Stimulated activated CD4-positive, alpha-beta T cell treated with anti-CD3 and anti-CD28 coated beads, TNF-alpha, amount 100 ng/mL, for 4 hours (primary cell): ENCODE measurements at regions not wholly inside any gene's neighbourhood (a gene's known extent, or its start where the extent isn't known, plus 50 kb on each side); places are given as distances from the start of the nearest gene placed in this dataset.

Experiments
- DNase-seq, 3 experiments: peaks; one replicate each; pipeline ENCODE4 v3.0.0-alpha.2; 2020; ENCODE audit warnings: low read depth in 3 of 3

DNA sequence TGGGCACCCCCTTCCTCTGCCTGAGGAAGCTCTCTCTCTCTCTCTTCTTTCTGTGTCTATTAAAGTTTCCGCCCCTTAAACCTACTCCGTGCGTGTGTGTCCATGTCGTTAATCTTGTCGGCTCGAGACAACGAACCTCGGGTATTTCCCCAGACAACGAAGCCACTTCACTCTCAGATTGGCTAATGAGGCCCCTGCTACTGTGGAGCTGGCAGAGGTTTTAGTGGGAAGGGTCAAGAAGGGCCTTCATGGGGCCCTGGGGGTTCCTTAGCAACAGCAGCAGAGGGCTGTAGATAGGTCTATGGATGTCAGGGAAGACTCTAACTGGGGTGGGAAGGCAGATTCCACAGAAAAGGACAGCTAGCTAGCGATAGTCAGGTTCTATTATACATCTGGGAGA is 239.8 kb upstream of the RAB4A start:
- no peak for DNase-seq

DNA sequence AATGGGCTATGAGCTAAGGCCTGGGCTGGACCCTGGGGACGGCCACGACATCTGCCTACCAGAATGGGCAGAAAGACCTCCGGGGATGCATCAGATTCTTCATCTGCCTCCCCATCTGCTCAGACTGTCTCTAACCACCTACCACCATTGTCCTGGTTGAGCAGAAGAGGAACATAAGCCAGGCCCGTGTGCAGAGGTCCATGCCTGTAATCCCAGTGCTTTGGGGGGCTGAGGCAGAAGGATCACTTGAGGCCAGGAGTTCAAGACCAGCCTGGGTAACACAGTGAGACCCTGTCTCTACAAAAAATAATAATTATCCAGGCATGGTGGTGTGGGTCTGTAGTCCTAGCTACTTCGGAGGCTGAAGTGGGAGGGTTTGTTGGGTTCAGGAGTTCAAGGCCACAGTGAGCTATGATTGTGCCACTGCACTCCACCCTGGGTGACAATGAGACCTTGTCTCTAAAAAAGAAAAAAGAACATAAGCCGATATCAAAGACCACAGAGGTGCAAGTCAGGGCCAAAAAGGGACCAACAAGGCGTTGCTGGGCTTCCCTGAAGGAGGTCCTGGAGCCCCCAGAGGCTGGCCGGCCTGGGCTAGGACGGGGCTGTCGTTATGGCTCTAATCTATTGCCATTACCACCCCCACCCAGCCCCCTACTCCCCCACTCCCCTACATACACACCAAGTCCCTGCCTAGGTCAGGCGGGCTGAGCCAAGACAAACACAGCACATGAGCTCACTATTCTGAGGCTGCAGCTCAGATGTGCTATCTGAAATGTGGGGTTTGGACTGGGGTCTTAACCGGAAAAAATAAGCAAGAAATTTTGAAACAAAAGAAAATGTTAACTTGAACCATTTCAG is 239.2 kb upstream of the RAB4A start:
- no peak for DNase-seq

DNA sequence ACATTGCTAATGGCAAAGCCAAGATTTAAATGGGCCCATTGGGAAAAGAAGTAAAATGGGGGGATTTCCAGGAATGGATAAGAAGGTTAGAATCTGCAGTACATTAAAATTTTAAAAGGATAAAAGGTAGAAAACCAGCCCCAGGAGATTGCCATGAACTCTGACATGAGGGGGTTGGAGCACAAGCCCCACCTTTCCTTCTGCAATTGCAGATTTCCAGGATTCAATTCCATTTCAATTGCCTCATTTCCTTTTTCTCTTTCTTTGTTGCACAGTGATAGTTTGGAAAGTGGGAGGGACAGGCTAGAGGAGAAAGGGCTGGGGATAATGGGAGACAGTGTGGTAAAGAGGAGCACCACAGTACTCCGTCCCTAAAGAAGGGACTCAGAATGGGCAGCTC is 238.5 kb upstream of the RAB4A start:
- no peak for DNase-seq

- DNase-seq: no peak
Observed at GRCh38 chr1:229033480-229033879, 237.4 kb upstream of the RAB4A start.

DNA sequence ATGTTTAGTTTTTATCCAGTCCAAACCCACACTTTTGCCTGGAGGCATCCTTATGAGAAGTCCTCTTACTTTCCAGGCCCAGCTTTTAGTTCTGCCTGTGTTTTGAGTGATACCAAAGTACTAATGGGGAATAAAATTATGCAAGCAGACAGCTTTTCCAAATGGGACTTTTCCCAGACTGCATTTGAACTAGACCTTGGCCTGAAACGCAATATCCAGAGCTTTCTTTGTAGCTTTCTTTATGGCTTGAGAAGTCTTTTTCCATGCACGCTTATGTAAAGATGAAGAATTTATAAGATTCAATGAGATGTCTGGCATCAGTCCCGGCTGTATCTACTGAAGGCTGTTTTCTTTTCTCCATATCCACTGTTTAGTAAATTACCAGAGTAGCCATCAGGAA is 236.6 kb upstream of the RAB4A start:
- DNase-seq: no peak

DNA sequence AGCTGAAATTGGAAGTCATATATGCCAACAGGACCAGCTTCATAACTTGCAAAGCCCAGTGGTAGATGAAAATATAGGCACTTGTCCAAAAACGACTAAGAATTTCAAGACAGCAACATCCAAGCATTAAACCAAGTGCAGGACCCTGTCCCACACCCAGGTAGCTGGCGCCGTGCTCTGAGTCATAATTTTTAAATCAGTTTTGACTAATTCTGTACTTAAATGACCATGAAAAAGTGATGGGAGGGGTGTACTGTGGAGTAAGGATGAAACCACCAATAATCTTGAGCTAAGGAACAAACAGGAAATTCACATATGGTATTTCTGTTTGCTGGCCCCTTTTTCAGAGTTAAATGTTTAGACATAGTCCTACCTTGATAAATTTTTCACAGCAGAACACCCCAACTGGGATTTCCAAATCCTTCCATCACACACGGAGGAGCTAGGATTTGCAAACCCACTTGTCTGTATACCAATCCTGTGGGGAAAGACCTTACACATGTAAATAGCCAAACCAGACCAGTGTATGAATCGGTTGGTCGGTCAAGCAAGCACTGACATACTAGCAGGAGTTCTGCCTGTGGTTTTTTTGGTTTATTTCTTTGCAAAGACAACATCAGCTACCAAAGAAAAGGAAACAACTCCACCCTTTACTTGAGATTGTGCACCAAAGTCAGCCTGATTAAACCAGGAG is 235.7 kb upstream of the RAB4A start:
- DNase-seq: no peak

DNA sequence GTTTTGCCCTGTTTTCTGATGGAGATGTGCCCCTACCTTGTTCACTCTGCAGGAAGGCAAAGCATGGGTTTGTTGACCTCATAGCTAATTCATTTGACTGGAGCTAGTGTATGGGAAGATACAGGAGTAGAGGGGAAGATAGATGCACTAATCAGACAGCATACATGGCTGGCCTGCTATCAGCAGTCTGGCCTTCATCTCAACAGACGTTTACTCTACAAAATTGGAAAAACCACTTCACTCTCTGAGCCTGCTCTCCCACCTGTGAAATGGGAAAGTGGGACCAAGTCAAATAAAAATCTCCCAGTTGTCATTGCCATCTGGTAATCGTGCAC is 235.2 kb upstream of the RAB4A start:
- no peak for DNase-seq

DNA sequence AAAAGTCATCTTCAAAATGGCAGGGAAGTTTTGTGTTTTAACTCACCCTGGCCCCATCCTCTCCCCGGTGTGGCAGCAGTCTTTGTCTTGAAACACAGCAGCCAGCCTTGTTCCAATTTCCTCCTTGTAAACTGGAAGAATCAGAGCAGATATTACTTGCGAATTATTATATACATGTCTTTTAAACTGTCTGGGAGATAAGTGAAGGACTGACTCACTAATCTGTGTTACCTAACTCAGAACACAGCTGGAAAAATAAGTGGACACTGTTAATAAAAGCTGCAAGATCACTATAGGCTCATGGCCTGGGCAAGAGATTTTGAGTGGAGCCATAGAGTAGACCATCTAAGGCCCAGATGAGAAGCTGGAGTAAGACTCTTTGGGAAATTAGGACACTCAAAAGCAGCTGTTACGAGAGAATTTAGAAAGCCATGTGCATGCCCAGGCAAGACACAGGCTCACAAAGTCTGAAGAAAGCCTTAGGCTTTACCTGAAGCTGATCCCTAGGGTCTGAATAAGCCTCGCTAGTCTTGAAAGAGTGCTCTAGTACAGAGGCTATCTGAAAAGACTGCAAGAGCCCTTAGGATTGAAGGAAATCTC is 233.0 kb upstream of the RAB4A start:
- no peak for DNase-seq

- no peak for DNase-seq
Observed at GRCh38 chr1:229040630-229041358, 230.1 kb upstream of the RAB4A start.

DNA sequence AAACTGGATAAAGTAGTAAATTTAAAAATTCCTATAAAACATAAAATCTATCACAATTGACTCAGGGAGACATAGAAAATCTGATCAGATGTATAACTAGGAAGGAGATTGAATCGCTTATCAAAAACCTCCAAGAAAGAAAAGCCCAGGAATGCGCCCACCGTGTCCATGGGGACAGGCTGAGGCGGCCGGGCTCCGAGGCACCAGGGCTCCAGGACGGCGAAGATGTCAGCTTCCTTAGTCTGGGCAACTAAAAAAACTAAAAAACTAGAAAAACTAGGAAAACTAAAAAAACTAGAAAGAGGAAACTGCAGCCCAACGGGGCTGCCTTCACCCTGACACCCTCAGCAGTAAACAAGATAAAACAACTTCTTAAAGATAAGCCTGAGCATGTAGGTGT is 229.0 kb upstream of the RAB4A start:
- DNase-seq: no peak

DNA sequence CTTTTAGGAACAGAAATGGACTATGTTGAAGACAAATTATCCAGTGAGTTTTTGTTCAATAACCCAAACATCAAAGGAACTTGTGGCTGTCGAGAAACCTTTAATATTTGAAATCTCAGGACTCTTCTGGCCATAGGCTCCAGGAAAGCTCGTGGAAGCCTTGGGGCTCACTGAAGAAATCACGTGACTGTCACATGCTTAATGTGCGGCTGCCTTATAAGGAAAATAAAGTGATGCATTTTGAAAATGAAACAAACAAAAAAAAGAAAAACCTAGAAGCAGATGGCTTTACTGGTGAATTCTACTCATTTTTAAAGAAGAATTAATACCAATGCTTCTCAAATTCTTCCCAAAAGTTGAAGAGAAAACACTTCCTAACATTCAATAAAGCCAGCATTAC is 228.4 kb upstream of the RAB4A start:
- no peak for DNase-seq

- no peak for DNase-seq
Observed at GRCh38 chr1:229043115-229043514, 227.8 kb upstream of the RAB4A start.

GRCh38 chr1:229046251-229046853 is 224.6 kb upstream of the RAB4A start:
- DNase-seq: no peak

DNA sequence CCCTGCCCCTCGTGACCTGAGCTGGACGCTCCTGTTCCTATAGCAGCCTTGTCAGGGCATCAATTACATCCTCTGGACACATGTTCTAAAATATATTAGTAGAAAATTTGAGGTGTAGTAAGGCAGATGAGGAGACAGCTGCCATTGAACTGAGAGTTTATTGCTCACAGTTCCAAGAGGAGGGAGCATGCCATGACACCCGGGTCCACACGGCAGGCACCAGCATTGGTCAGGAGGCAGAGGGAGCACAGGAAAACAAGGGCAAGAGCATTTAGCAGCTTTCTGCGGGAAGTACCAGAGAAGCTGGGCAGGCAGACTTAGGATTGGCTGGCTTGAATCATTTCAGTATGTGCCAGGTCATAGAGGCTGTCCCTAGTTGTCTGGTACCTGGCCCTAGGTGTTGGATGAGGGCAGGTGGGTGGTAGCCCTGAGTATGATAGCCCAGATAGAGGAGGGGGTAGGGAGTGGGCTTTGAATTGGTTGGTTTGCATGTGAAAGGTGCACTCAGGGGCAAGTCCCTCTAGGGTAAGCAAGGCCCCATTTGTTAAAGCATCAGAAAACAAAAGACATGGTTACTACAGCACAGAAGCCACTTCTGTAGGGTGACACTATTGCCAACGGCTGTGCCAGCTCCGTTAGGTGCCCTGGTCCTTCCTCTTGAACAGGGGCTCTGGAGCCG is 223.6 kb upstream of the RAB4A start:
- no peak for DNase-seq

DNA sequence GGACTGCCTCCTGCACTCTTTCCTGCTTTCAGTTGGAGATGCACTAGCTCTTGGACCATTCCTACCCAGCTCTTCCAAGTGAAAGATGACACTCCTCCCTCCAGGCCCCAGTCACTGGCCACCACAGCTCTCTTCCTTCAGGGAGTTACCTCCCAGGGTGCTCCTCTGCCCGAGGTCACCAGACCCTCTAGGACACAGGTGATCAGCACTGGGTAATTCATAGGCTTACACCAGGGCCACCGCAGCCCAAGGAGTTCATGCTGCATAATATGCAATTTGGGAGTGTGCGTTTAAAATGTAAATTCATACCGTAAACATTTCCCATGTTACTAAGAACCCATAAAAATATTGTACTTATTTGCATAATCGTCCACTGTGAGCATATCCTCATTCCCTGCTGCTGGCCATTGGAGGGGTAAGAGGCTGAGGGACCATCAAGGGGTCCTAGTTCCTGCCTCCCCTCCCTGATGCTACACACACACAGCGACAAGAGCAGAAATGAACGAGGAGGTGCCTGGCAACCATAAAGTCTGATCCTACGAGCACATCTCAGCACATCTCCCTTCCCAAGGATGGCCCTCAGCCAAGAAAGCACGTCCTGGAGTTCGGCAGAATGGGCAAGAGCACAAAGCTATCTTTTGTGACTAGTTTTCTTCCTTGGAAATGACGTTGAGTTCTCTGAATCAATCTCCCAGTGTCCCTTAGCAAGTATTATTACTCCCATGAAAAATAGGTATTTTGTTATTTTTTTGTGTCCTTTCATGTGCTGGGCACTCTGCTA is 222.9 kb upstream of the RAB4A start:
- no peak for DNase-seq

GRCh38 chr1:229048896-229049295 is 222.0 kb upstream of the RAB4A start:
- no peak for DNase-seq

DNA sequence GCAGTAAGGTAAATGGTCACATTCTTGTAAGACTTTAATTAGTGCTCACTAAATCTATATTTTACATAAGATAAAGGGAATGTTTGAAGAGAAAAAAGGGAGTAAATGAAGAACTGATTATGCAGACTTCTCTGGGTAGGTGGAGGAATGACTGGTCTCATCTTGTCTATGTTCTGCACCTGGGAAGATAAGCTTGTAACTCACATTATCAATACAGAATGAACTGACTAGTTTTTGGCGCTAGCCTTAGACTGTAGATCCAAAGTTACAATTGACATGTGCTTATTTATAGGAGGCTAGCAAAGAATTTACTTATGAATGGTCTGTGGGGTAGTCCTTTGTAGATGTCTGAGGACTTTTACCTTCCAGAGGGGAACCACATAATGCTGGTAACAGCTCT is 214.9 kb upstream of the RAB4A start:
- no peak for DNase-seq

GRCh38 chr1:229058111-229058561 is 212.8 kb upstream of the RAB4A start:
- peak in 2 of 3 experiments; percentile 13 to 20 for DNase-seq

- no peak for DNase-seq
Observed at GRCh38 chr1:229058729-229059128, 212.2 kb upstream of the RAB4A start.
